ENCODE measurements at regions not wholly inside any gene's neighbourhood (a gene's known extent, or its start where the extent isn't known, plus 50 kb on each side); places are given as distances from the start of the nearest gene placed in this dataset.

GRCh38 chr11:104337273-104337672, 173.3 kb upstream of the PDGFD start:
- TF ChIP-seq BACH1 (IDR thresholded peaks at IDR 0.05; ENCODE audit: low read length) (no peak), RXRA (IDR thresholded peaks at IDR 0.05; ENCODE audit: insufficient read depth, low read depth, low read length) (no peak), JUN (IDR thresholded peaks at IDR 0.05; ENCODE audit: low read depth, low read length) (no peak), EGR1 (IDR thresholded peaks at IDR 0.05; ENCODE audit: borderline replicate concordance, low read depth, low read length) (no peak), PHF8 (conservative IDR thresholded peaks at IDR 0.05; ENCODE audit: low read depth, low read length) (no peak), SIRT6 (IDR thresholded peaks at IDR 0.05; ENCODE audit: low read length) (no peak), BRCA1 (IDR thresholded peaks at IDR 0.05; ENCODE audit: low read depth, low read length) (no peak), SIN3A (conservative IDR thresholded peaks at IDR 0.05 in 1 of 2, IDR thresholded peaks at IDR 0.05 in 1 of 2; ENCODE audit: low read depth in 1 of 2, low read length in 2 of 2) (no peak), RBBP5 (IDR thresholded peaks at IDR 0.05; ENCODE audit: borderline replicate concordance, low read depth, low read length) (no peak)
- no peak overlapping the region for H3K4me2 ChIP-seq (ENCODE audit: insufficient read depth in 1 of 2, low read depth in 2 of 2, low read length in 2 of 2)
- H3K9ac ChIP-seq (replicated peaks in 1 of 4; ENCODE audit: extremely low read depth in 1 of 4, low read depth in 3 of 4, low read length in 3 of 4), result no peak overlapping the region
- no peaks in the 10 kb centered on the region for H3K23me2 ChIP-seq (ENCODE audit: low read depth, low read length)
- no peak overlapping the region for H3K23ac ChIP-seq (ENCODE audit: insufficient read length)
- H2BK15ac ChIP-seq (ENCODE audit: low read length), result no peak overlapping the region
- no peak overlapping the region for H4K91ac ChIP-seq (replicated peaks; ENCODE audit: insufficient read length, low read length)
- H4K20me1 ChIP-seq (replicated peaks in 1 of 2; ENCODE audit: control insufficient read depth in 1 of 2, insufficient read depth in 2 of 2, low read length in 2 of 2), result no peaks in the 10 kb centered on the region
- ChIA-PET CTCF (ENCODE audit: partially characterized antibody) (interaction anchor here (0.6 kb wide), 1 partner anchor 424 kb away, joined by 3 read pairs; no protein-coding TSS in a partner anchor), POLR2A (ENCODE audit: partially characterized antibody) (no interaction called here)
- H2BK20ac ChIP-seq (ENCODE audit: low read length), result no peak overlapping the region
- H3K18ac ChIP-seq (ENCODE audit: extremely low read depth, low read length), result no peak overlapping the region
- DNase-seq (ENCODE audit: low read depth in 1 of 2, low spot score in 2 of 2), result no peak
- no peak overlapping the region for H4K8ac ChIP-seq (ENCODE audit: extremely low read depth, insufficient read depth, low read length)
- no peak overlapping the region for H2BK5ac ChIP-seq (ENCODE audit: low read depth, low read length)
- no peak overlapping the region for H2AK5ac ChIP-seq (ENCODE audit: low read depth, low read length)
- H3K4ac ChIP-seq (replicated peaks; ENCODE audit: insufficient read length, low read depth, low read length), result no peak overlapping the region
- no peak for FAIRE-seq
- peaks cover 0 to 1% (median 0%) of the 10 kb centered on the region in 4 experiments; a peak in 1 of 7 replicates for H3K27me3 ChIP-seq (replicated peaks in 1 of 4; ENCODE audit: control insufficient read depth in 3 of 4, extremely low read depth in 1 of 4, insufficient read depth in 3 of 4, low read length in 3 of 4)
- H4K5ac ChIP-seq (ENCODE audit: insufficient read length, low read depth, low read length), result no peak overlapping the region
- H3K56ac ChIP-seq (replicated peaks; ENCODE audit: insufficient read length, low read depth, low read length), result no peak overlapping the region
- no peak overlapping the region for H3K27ac ChIP-seq (ENCODE audit: low read depth, low read length)
- H2AFZ ChIP-seq (ENCODE audit: low read length), result no peak overlapping the region
- H3K4me3 ChIP-seq (ENCODE audit: extremely low read depth in 1 of 4, insufficient read depth in 2 of 4, low read depth in 3 of 4, low read length in 4 of 4), result no peak overlapping the region
- H3K9me3 ChIP-seq (ENCODE audit: insufficient read depth in 2 of 2, low read depth in 1 of 2, low read length in 1 of 2), result no peaks in the 10 kb centered on the region
- H3K14ac ChIP-seq (ENCODE audit: insufficient read length), result no peak overlapping the region
- no peaks in the 10 kb centered on the region for H3K79me2 ChIP-seq (ENCODE audit: control insufficient read depth in 1 of 2, insufficient read depth in 2 of 2, low read length in 2 of 2)
- H2BK12ac ChIP-seq (ENCODE audit: low read depth, low read length), result no peak overlapping the region
- H2BK120ac ChIP-seq (replicated peaks; ENCODE audit: low read depth, low read length), result no peak overlapping the region
- WGBS, 2 experiments (ENCODE audit: extremely low coverage in 1 of 2, insufficient coverage in 1 of 2, insufficient read length in 1 of 2, insufficient replicate concordance in 2 of 2, low coverage in 1 of 2, low lambda C conversion rate in 2 of 2, missing lambda C conversion rate in 1 of 2), result 93% methylated on average over 3 of the region's 3 CpGs; no CpG with 5 or more reads in 1 of the 2 experiments
- H3K79me1 ChIP-seq (ENCODE audit: low read depth, low read length), result no peaks in the 10 kb centered on the region
- H3K4me1 ChIP-seq (replicated peaks in 1 of 4; ENCODE audit: control insufficient read depth in 3 of 4, insufficient read depth in 4 of 4, low read length in 3 of 4), result no peaks in the 10 kb centered on the region
- no peaks in the 10 kb centered on the region for H3K36me3 ChIP-seq (ENCODE audit: control insufficient read depth in 2 of 4, insufficient read depth in 4 of 4, low read length in 3 of 4)

All from H1 (cell line).